ENCODE measurements at regions not wholly inside any gene's neighbourhood (a gene's known extent, or its start where the extent isn't known, plus 50 kb on each side); places are given as distances from the start of the nearest gene placed in this dataset.
"Not testable (repeated sequence)": the region's sequence is repeated elsewhere in the genome, so short reads cannot be mapped to it uniquely, and the experiment has no call there.

GRCh38 chr7:45295222-45295621 is 137.6 kb downstream of the RAMP3 start:
- Histone ChIP-seq H3K27ac (no peak overlapping the region), H3K36me3 (no peaks in the 10 kb centered on the region), H3K27me3 (no peaks in the 10 kb centered on the region), H3K9me3 (peaks cover 0 to 2% (median 0%) of the 10 kb centered on the region in 3 donors), H3K4me1 (no peaks in the 10 kb centered on the region), H3K4me3 (no peak overlapping the region)
- WGBS, 2 donors (ENCODE audit: low coverage in 1 of 2), result 69 to 88% methylated on average over 4 of the region's 4 CpGs
- no peak for TF ChIP-seq EP300 (IDR thresholded peaks at IDR 0.05)
- TF ChIP-seq, protein P1, sequence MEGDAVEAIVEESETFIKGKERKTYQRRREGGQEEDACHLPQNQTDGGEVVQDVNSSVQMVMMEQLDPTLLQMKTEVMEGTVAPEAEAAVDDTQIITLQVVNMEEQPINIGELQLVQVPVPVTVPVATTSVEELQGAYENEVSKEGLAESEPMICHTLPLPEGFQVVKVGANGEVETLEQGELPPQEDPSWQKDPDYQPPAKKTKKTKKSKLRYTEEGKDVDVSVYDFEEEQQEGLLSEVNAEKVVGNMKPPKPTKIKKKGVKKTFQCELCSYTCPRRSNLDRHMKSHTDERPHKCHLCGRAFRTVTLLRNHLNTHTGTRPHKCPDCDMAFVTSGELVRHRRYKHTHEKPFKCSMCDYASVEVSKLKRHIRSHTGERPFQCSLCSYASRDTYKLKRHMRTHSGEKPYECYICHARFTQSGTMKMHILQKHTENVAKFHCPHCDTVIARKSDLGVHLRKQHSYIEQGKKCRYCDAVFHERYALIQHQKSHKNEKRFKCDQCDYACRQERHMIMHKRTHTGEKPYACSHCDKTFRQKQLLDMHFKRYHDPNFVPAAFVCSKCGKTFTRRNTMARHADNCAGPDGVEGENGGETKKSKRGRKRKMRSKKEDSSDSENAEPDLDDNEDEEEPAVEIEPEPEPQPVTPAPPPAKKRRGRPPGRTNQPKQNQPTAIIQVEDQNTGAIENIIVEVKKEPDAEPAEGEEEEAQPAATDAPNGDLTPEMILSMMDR (IDR thresholded peaks at IDR 0.05), result no peak
- TF ChIP-seq POLR2A (IDR thresholded peaks at IDR 0.05), result no peak
- TF ChIP-seq POLR2AphosphoS5 (IDR thresholded peaks at IDR 0.05), result no peak
- no peak for ATAC-seq

- Histone ChIP-seq H3K4me1 (no peaks in the 10 kb centered on the region), H3K36me3 (no peaks in the 10 kb centered on the region), H3K27ac (no peak overlapping the region), H3K9me3 (peaks cover 0 to 9% (median 0%) of the 10 kb centered on the region in 3 donors), H3K4me3 (no peak overlapping the region), H3K27me3 (no peaks in the 10 kb centered on the region)
- TF ChIP-seq POLR2AphosphoS5 (IDR thresholded peaks at IDR 0.05) (no peak), POLR2A (IDR thresholded peaks at IDR 0.05) (no peak), EP300 (IDR thresholded peaks at IDR 0.05) (no peak)
- TF ChIP-seq, protein P1 (IDR thresholded peaks at IDR 0.05), result no peak
- ATAC-seq, result no peak
Measured at GRCh38 chr7:45296748-45297147, 139.2 kb downstream of the RAMP3 start.

DNA sequence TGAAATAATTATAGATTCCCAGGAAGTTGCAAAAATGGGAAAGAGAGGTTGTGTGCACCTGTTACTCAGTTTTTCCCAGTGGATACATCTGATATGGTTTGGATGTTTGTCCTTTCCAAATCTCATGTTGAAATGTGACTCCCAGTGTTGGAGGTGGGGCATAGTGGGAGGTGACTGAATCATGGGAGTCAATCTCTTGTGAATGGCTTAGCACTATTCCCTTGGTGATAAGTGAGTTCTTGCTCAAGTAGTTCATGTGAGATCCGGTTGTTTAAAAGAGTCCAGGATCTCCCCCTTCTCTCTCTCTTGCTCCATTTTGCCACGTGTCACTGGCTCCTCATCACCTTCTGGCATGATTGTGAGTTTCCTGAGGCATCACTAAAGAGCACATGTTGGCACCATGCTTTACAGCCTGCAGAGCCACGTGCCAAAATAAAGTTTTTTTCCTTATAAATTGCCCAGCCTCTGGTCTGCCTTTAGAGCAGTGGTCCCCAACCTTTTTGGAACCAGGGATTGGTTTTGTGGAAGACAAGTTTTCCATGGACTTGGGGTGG is 149.2 kb downstream of the RAMP3 start:
- ATAC-seq, result no peak
- H3K4me1 ChIP-seq, result no peaks in the 10 kb centered on the region
- no peak overlapping the region for H3K27ac ChIP-seq
- TF ChIP-seq POLR2A (IDR thresholded peaks at IDR 0.05) (no peak), EP300 (IDR thresholded peaks at IDR 0.05) (no peak), POLR2AphosphoS5 (IDR thresholded peaks at IDR 0.05) (no peak)
- TF ChIP-seq, protein P1 (IDR thresholded peaks at IDR 0.05), result no peak
- H3K4me3 ChIP-seq, result no peak overlapping the region
- H3K27me3 ChIP-seq, result no peaks in the 10 kb centered on the region
- peaks cover 0 to 23% (median 0%) of the 10 kb centered on the region in 3 donors for H3K9me3 ChIP-seq
- WGBS, 2 donors (ENCODE audit: low coverage in 1 of 2), result 52 to 64% methylated on average over 3 of the region's 3 CpGs
- H3K36me3 ChIP-seq, result no peaks in the 10 kb centered on the region

GRCh38 chr7:45311597-45311996 is 154.0 kb downstream of the RAMP3 start:
- no peak overlapping the region for H3K4me3 ChIP-seq
- peaks cover 7% of the 10 kb centered on the region for H3K27me3 ChIP-seq
- H3K27ac ChIP-seq, result no peak overlapping the region
- WGBS, 2 donors (ENCODE audit: low coverage in 1 of 2), result no CpG with 5 or more reads among the region's 5 CpGs
- H3K36me3 ChIP-seq, result no peaks in the 10 kb centered on the region
- H3K4me1 ChIP-seq, result no peaks in the 10 kb centered on the region
- ATAC-seq, result no peak
- peaks cover 0 to 46% (median 0%) of the 10 kb centered on the region in 3 donors for H3K9me3 ChIP-seq
- TF ChIP-seq, protein P1 (IDR thresholded peaks at IDR 0.05), result no peak
- no peak for TF ChIP-seq EP300 (IDR thresholded peaks at IDR 0.05)

GRCh38 chr7:45315512-45315911 is 157.9 kb downstream of the RAMP3 start:
- 80 to 100% methylated on average over 2 of the region's 7 CpGs for WGBS, 2 donors (ENCODE audit: low coverage in 1 of 2)
- not testable (repeated sequence) for H3K4me1 ChIP-seq, H3K27ac ChIP-seq, H3K4me3 ChIP-seq, ATAC-seq, H3K36me3 ChIP-seq, H3K27me3 ChIP-seq
- peaks cover 0 to 36% (median 0%) of the 10 kb centered on the region in 3 donors for H3K9me3 ChIP-seq

Measured in gastroesophageal sphincter (tissue), 4 donors.